EL (cell line): ENCODE measurements at regions not wholly inside any gene's neighbourhood (a gene's known extent, or its start where the extent isn't known, plus 50 kb on each side); places are given as distances from the start of the nearest gene placed in this dataset.
"Not testable (repeated sequence)": the region's sequence is repeated elsewhere in the genome, so short reads cannot be mapped to it uniquely, and the experiment has no call there.

ENCODE experiments used
- DNase-seq: peaks from one replicate; pipeline ENCODE4 v3.0.0-alpha.2; 2016

- not testable (repeated sequence) for DNase-seq
Measured at GRCh38 chr17:27104605-27105221, 189.2 kb upstream of the WSB1 start.

- DNase-seq: no peak
Measured at GRCh38 chr17:27105636-27106035, 188.3 kb upstream of the WSB1 start.

GRCh38 chr17:27106347-27106981 lies 187.4 kb upstream of the WSB1 start:
- no peak for DNase-seq

- no peak for DNase-seq
Measured at GRCh38 chr17:27106982-27107360, 186.9 kb upstream of the WSB1 start.

- not testable (repeated sequence) for DNase-seq
Measured at GRCh38 chr17:27107386-27108328, 186.3 kb upstream of the WSB1 start.

- DNase-seq: no peak
Measured at GRCh38 chr17:27109346-27109745, 184.6 kb upstream of the WSB1 start.

GRCh38 chr17:27153005-27153404 lies 140.9 kb upstream of the WSB1 start:
- DNase-seq: no peak

- no peak for DNase-seq
Measured at GRCh38 chr17:27155866-27156265, 138.0 kb upstream of the WSB1 start.

- no peak for DNase-seq
Measured at GRCh38 chr17:27157297-27157696, 136.6 kb upstream of the WSB1 start.

- DNase-seq: no peak
Measured at GRCh38 chr17:27157898-27158297, 136.0 kb upstream of the WSB1 start.

- DNase-seq: no peak
Measured at GRCh38 chr17:27158382-27158781, 135.5 kb upstream of the WSB1 start.

- DNase-seq: no peak
Measured at GRCh38 chr17:27180322-27180721, 113.6 kb upstream of the WSB1 start.

GRCh38 chr17:27181379-27181925 lies 112.5 kb upstream of the WSB1 start:
- DNase-seq: not testable (repeated sequence)

GRCh38 chr17:27181935-27182334 lies 112.0 kb upstream of the WSB1 start:
- no peak for DNase-seq

- peak; percentile 38 for DNase-seq
Measured at GRCh38 chr17:27197505-27197904, 96.4 kb upstream of the WSB1 start.

- DNase-seq: no peak
Measured at GRCh38 chr17:27199948-27200347, 94.0 kb upstream of the WSB1 start.

GRCh38 chr17:27200476-27200875 lies 93.4 kb upstream of the WSB1 start:
- DNase-seq: no peak

- no peak for DNase-seq
Measured at GRCh38 chr17:27203241-27203640, 90.7 kb upstream of the WSB1 start.

GRCh38 chr17:27206447-27206846 lies 87.5 kb upstream of the WSB1 start:
- DNase-seq: peak; percentile 20

GRCh38 chr17:27207073-27207513 lies 86.8 kb upstream of the WSB1 start:
- peak; percentile 75 for DNase-seq

GRCh38 chr17:27208370-27208769 lies 85.5 kb upstream of the WSB1 start:
- not testable (repeated sequence) for DNase-seq

GRCh38 chr17:27209316-27209715 lies 84.6 kb upstream of the WSB1 start:
- no peak for DNase-seq

- DNase-seq: not testable (repeated sequence)
Measured at GRCh38 chr17:27210809-27211208, 83.1 kb upstream of the WSB1 start.
